T-helper 17 cell (primary cell): ENCODE measurements at regions not wholly inside any gene's neighbourhood (a gene's known extent, or its start where the extent isn't known, plus 50 kb on each side); places are given as distances from the start of the nearest gene placed in this dataset.

ENCODE experiments used
- ATAC-seq: fragments of 150-1000 bp; cut with Tn5 transposase; 2 replicates; pipeline ENCODE4 v1.10.0; 2021; ENCODE audit warnings: mild to moderate bottlenecking, moderate library complexity
- DNase-seq, 3 donors: peaks; one replicate each; pipeline versions ENCODE4 v3.0.0 to v3.0.0-alpha.2; 2020 to 2021
- H3K9me3 ChIP-seq: one replicate; pipeline ENCODE4 v1.7.0; 2013; ENCODE audit warnings: low read length, mild to moderate bottlenecking; ENCODE audit not compliant: control insufficient read depth, poor library complexity, severe bottlenecking
- H3K27ac Mint-ChIP-seq: one replicate; pipeline ENCODE4 v1.8.0; 2022; ENCODE audit warnings: mild to moderate bottlenecking, moderate library complexity, mixed read lengths
- H3K27me3 Mint-ChIP-seq: one replicate; pipeline ENCODE4 v1.8.0; 2022; ENCODE audit warnings: mixed read lengths
- H3K36me3 Mint-ChIP-seq: one replicate; pipeline ENCODE4 v1.8.0; 2022; ENCODE audit warnings: low read depth, mixed read lengths
- H3K4me1 Mint-ChIP-seq: one replicate; pipeline ENCODE4 v1.8.0; 2022; ENCODE audit warnings: mild to moderate bottlenecking, mixed read lengths
- H3K4me3 Mint-ChIP-seq: one replicate; pipeline ENCODE4 v1.8.0; 2022; ENCODE audit warnings: mild to moderate bottlenecking, moderate library complexity, mixed read lengths

- no peak overlapping the region for H3K27ac Mint-ChIP-seq
These were observed 248.4 kb downstream of the PRELID2 start for GRCh38 chr5:145586661-145587307.

GRCh38 chr5:145585443-145586148 lies 249.5 kb downstream of the PRELID2 start:
- no peak for DNase-seq
- no peaks in the 10 kb centered on the region for H3K9me3 ChIP-seq
- no peaks in the 10 kb centered on the region for H3K27me3 Mint-ChIP-seq
- no peak for ATAC-seq
- H3K36me3 Mint-ChIP-seq: no peaks in the 10 kb centered on the region
- H3K27ac Mint-ChIP-seq: no peak overlapping the region
- H3K4me1 Mint-ChIP-seq: no peaks in the 10 kb centered on the region
- H3K4me3 Mint-ChIP-seq: no peak overlapping the region

More at GRCh38 chr5:145586661-145587307, 248.4 kb downstream of the PRELID2 start:
- Mint-ChIP-seq H3K4me1 (no peaks in the 10 kb centered on the region), H3K4me3 (no peak overlapping the region), H3K27me3 (no peaks in the 10 kb centered on the region), H3K36me3 (no peaks in the 10 kb centered on the region)
- no peak for ATAC-seq
- DNase-seq: no peak
- no peaks in the 10 kb centered on the region for H3K9me3 ChIP-seq

GRCh38 chr5:145579301-145579700 lies 255.8 kb downstream of the PRELID2 start:
- Mint-ChIP-seq H3K27me3 (no peaks in the 10 kb centered on the region), H3K4me1 (no peaks in the 10 kb centered on the region), H3K27ac (no peak overlapping the region), H3K4me3 (no peak overlapping the region), H3K36me3 (no peaks in the 10 kb centered on the region)
- DNase-seq (no peak), ATAC-seq (no peak)
- H3K9me3 ChIP-seq: peaks cover 3% of the 10 kb centered on the region

- Mint-ChIP-seq H3K4me1 (no peaks in the 10 kb centered on the region), H3K4me3 (no peak overlapping the region), H3K27ac (no peak overlapping the region), H3K36me3 (no peaks in the 10 kb centered on the region), H3K27me3 (no peaks in the 10 kb centered on the region)
- ATAC-seq (no peak), DNase-seq (no peak)
- peaks cover 3% of the 10 kb centered on the region for H3K9me3 ChIP-seq
These were observed 260.1 kb downstream of the PRELID2 start for GRCh38 chr5:145574889-145575573.

- no peak overlapping the region for H3K27ac Mint-ChIP-seq
- ATAC-seq (no peak), DNase-seq (no peak)
- H3K4me3 Mint-ChIP-seq: no peak overlapping the region
- no peaks in the 10 kb centered on the region for H3K36me3 Mint-ChIP-seq
- no peaks in the 10 kb centered on the region for H3K27me3 Mint-ChIP-seq
- H3K9me3 ChIP-seq: no peaks in the 10 kb centered on the region
- no peaks in the 10 kb centered on the region for H3K4me1 Mint-ChIP-seq
These were observed 266.6 kb downstream of the PRELID2 start for GRCh38 chr5:145568581-145568980.

- no peak for DNase-seq
- Mint-ChIP-seq H3K36me3 (no peaks in the 10 kb centered on the region), H3K27me3 (no peaks in the 10 kb centered on the region), H3K4me3 (no peak overlapping the region), H3K27ac (no peak overlapping the region), H3K4me1 (no peaks in the 10 kb centered on the region)
- peaks cover 3% of the 10 kb centered on the region for H3K9me3 ChIP-seq
- ATAC-seq: no peak
These were observed 272.2 kb downstream of the PRELID2 start for GRCh38 chr5:145562931-145563330.

GRCh38 chr5:145558288-145558687 lies 276.9 kb downstream of the PRELID2 start:
- H3K9me3 ChIP-seq: peaks cover 5% of the 10 kb centered on the region
- H3K27ac Mint-ChIP-seq: no peak overlapping the region
- no peaks in the 10 kb centered on the region for H3K27me3 Mint-ChIP-seq
- H3K4me3 Mint-ChIP-seq: no peak overlapping the region
- DNase-seq (no peak), ATAC-seq (no peak)
- no peaks in the 10 kb centered on the region for H3K4me1 Mint-ChIP-seq
- H3K36me3 Mint-ChIP-seq: no peaks in the 10 kb centered on the region

GRCh38 chr5:145557345-145557744 lies 277.8 kb downstream of the PRELID2 start:
- ATAC-seq (no peak), DNase-seq (no peak)
- H3K4me1 Mint-ChIP-seq: no peaks in the 10 kb centered on the region
- no peak overlapping the region for H3K4me3 Mint-ChIP-seq
- H3K36me3 Mint-ChIP-seq: no peaks in the 10 kb centered on the region
- H3K9me3 ChIP-seq: peaks cover 5% of the 10 kb centered on the region
- H3K27me3 Mint-ChIP-seq: no peaks in the 10 kb centered on the region
- H3K27ac Mint-ChIP-seq: no peak overlapping the region

GRCh38 chr5:145554399-145554798 lies 280.7 kb downstream of the PRELID2 start:
- ATAC-seq: no peak
- Mint-ChIP-seq H3K4me3 (no peak overlapping the region), H3K27me3 (no peaks in the 10 kb centered on the region)

GRCh38 chr5:145553177-145553576 lies 282.0 kb downstream of the PRELID2 start:
- peaks cover 2% of the 10 kb centered on the region for H3K9me3 ChIP-seq
- Mint-ChIP-seq H3K36me3 (no peaks in the 10 kb centered on the region), H3K27me3 (no peaks in the 10 kb centered on the region), H3K27ac (no peak overlapping the region), H3K4me3 (no peak overlapping the region), H3K4me1 (no peaks in the 10 kb centered on the region)
- ATAC-seq (no peak), DNase-seq (no peak)

More at GRCh38 chr5:145554399-145554798, 280.7 kb downstream of the PRELID2 start:
- Mint-ChIP-seq H3K4me1 (no peaks in the 10 kb centered on the region), H3K36me3 (no peaks in the 10 kb centered on the region), H3K27ac (no peak overlapping the region)
- peaks cover 5% of the 10 kb centered on the region for H3K9me3 ChIP-seq
- DNase-seq: no peak

GRCh38 chr5:145551714-145552113 lies 283.4 kb downstream of the PRELID2 start:
- no peaks in the 10 kb centered on the region for H3K36me3 Mint-ChIP-seq
- DNase-seq: no peak

GRCh38 chr5:145548097-145548496 lies 287.0 kb downstream of the PRELID2 start:
- H3K4me3 Mint-ChIP-seq: no peak overlapping the region
- H3K27ac Mint-ChIP-seq: no peak overlapping the region
- no peaks in the 10 kb centered on the region for H3K9me3 ChIP-seq
- no peaks in the 10 kb centered on the region for H3K27me3 Mint-ChIP-seq
- H3K36me3 Mint-ChIP-seq: no peaks in the 10 kb centered on the region
- no peaks in the 10 kb centered on the region for H3K4me1 Mint-ChIP-seq
- ATAC-seq (no peak), DNase-seq (no peak)

More at GRCh38 chr5:145551714-145552113, 283.4 kb downstream of the PRELID2 start:
- Mint-ChIP-seq H3K27me3 (no peaks in the 10 kb centered on the region), H3K4me1 (no peaks in the 10 kb centered on the region), H3K4me3 (no peak overlapping the region), H3K27ac (no peak overlapping the region)
- no peak for ATAC-seq
- peaks cover under 1% of the 10 kb centered on the region for H3K9me3 ChIP-seq

GRCh38 chr5:145544401-145544800 lies 290.7 kb downstream of the PRELID2 start:
- Mint-ChIP-seq H3K36me3 (no peaks in the 10 kb centered on the region), H3K4me1 (no peaks in the 10 kb centered on the region), H3K27me3 (no peaks in the 10 kb centered on the region), H3K4me3 (no peak overlapping the region), H3K27ac (no peak overlapping the region)
- ATAC-seq: no peak
- H3K9me3 ChIP-seq: no peaks in the 10 kb centered on the region
- no peak for DNase-seq
